ENCODE measurements at regions not wholly inside any gene's neighbourhood (a gene's known extent, or its start where the extent isn't known, plus 50 kb on each side); places are given as distances from the start of the nearest gene placed in this dataset.

DNA sequence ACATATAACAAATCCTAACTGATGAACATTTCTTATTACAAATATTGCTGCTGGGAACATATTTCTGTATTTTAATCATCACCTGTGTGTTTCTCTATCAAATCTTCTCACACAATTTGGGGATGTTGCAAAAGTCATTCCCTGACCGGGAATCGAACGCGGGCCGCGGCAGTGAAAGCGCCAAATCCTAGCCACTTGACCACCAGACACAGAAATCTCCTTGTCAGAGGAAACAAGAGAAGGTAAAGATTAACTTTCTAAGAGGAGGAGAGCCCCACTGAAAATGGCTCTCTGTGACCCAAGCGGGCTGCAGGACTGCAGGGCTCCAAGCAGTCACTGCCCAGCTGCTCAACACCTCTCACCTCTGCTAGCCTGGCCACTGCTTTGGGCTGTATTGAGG is 304.9 kb downstream of the FAM72C start:
- TF ChIP-seq ZFX (IDR thresholded peaks at IDR 0.05): no peak
- TF ChIP-seq, protein P1, sequence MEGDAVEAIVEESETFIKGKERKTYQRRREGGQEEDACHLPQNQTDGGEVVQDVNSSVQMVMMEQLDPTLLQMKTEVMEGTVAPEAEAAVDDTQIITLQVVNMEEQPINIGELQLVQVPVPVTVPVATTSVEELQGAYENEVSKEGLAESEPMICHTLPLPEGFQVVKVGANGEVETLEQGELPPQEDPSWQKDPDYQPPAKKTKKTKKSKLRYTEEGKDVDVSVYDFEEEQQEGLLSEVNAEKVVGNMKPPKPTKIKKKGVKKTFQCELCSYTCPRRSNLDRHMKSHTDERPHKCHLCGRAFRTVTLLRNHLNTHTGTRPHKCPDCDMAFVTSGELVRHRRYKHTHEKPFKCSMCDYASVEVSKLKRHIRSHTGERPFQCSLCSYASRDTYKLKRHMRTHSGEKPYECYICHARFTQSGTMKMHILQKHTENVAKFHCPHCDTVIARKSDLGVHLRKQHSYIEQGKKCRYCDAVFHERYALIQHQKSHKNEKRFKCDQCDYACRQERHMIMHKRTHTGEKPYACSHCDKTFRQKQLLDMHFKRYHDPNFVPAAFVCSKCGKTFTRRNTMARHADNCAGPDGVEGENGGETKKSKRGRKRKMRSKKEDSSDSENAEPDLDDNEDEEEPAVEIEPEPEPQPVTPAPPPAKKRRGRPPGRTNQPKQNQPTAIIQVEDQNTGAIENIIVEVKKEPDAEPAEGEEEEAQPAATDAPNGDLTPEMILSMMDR (conservative IDR thresholded peaks at IDR 0.05): no peak
